ENCODE measurements at regions not wholly inside any gene's neighbourhood (a gene's known extent, or its start where the extent isn't known, plus 50 kb on each side); places are given as distances from the start of the nearest gene placed in this dataset.

- Mint-ChIP-seq H3K4me3 (no peak overlapping the region), H3K36me3 (ENCODE audit: low read depth) (no peaks in the 10 kb centered on the region), H3K27ac (no peak overlapping the region), H3K27me3 (no peaks in the 10 kb centered on the region), H3K9me3 (no peaks in the 10 kb centered on the region), H3K4me1 (ENCODE audit: low read depth) (no peaks in the 10 kb centered on the region)
- intact Hi-C loops (cut with micrococcal nuclease), result no loop called here
Measured at GRCh38 chr9:1454616-1455347, 404.6 kb downstream of the DMRT2 start.

- H3K4me1 Mint-ChIP-seq (ENCODE audit: low read depth), result no peaks in the 10 kb centered on the region
- H3K4me3 Mint-ChIP-seq, result no peak overlapping the region
- H3K9me3 Mint-ChIP-seq, result no peaks in the 10 kb centered on the region
- no peaks in the 10 kb centered on the region for H3K36me3 Mint-ChIP-seq (ENCODE audit: low read depth)
- H3K27ac Mint-ChIP-seq, result no peak overlapping the region
- no peaks in the 10 kb centered on the region for H3K27me3 Mint-ChIP-seq
- intact Hi-C loops (cut with micrococcal nuclease), result no loop called here
Measured at GRCh38 chr9:1455766-1456165, 405.6 kb downstream of the DMRT2 start.

GRCh38 chr9:1456301-1457024 is 406.3 kb downstream of the DMRT2 start:
- no peak overlapping the region for H3K27ac Mint-ChIP-seq
- H3K9me3 Mint-ChIP-seq, result no peaks in the 10 kb centered on the region
- H3K4me1 Mint-ChIP-seq (ENCODE audit: low read depth), result no peaks in the 10 kb centered on the region
- no peak overlapping the region for H3K4me3 Mint-ChIP-seq
- H3K36me3 Mint-ChIP-seq (ENCODE audit: low read depth), result no peaks in the 10 kb centered on the region
- H3K27me3 Mint-ChIP-seq, result no peaks in the 10 kb centered on the region
- intact Hi-C loops (cut with micrococcal nuclease), result no loop called here

GRCh38 chr9:1457460-1457859 is 407.3 kb downstream of the DMRT2 start:
- H3K27ac Mint-ChIP-seq, result no peak overlapping the region
- intact Hi-C loops (cut with micrococcal nuclease), result no loop called here
- no peaks in the 10 kb centered on the region for H3K27me3 Mint-ChIP-seq
- no peak overlapping the region for H3K4me3 Mint-ChIP-seq
- no peaks in the 10 kb centered on the region for H3K36me3 Mint-ChIP-seq (ENCODE audit: low read depth)
- no peaks in the 10 kb centered on the region for H3K4me1 Mint-ChIP-seq (ENCODE audit: low read depth)
- no peaks in the 10 kb centered on the region for H3K9me3 Mint-ChIP-seq

GRCh38 chr9:1458503-1458902 is 408.3 kb downstream of the DMRT2 start:
- H3K27me3 Mint-ChIP-seq, result no peaks in the 10 kb centered on the region
- intact Hi-C loops (cut with micrococcal nuclease), result no loop called here
- no peaks in the 10 kb centered on the region for H3K9me3 Mint-ChIP-seq
- H3K36me3 Mint-ChIP-seq (ENCODE audit: low read depth), result no peaks in the 10 kb centered on the region
- H3K27ac Mint-ChIP-seq, result no peak overlapping the region
- no peaks in the 10 kb centered on the region for H3K4me1 Mint-ChIP-seq (ENCODE audit: low read depth)
- no peak overlapping the region for H3K4me3 Mint-ChIP-seq

GRCh38 chr9:1460143-1460769 is 410.1 kb downstream of the DMRT2 start:
- intact Hi-C loops (cut with micrococcal nuclease), result no loop called here
- Mint-ChIP-seq H3K4me1 (ENCODE audit: low read depth) (no peaks in the 10 kb centered on the region), H3K36me3 (ENCODE audit: low read depth) (no peaks in the 10 kb centered on the region), H3K9me3 (no peaks in the 10 kb centered on the region), H3K27ac (no peak overlapping the region), H3K4me3 (no peak overlapping the region), H3K27me3 (no peaks in the 10 kb centered on the region)

- Mint-ChIP-seq H3K4me1 (ENCODE audit: low read depth) (no peaks in the 10 kb centered on the region), H3K4me3 (no peak overlapping the region), H3K36me3 (ENCODE audit: low read depth) (no peaks in the 10 kb centered on the region), H3K9me3 (no peaks in the 10 kb centered on the region), H3K27me3 (no peaks in the 10 kb centered on the region), H3K27ac (no peak overlapping the region)
- intact Hi-C loops (cut with micrococcal nuclease), result no loop called here
Measured at GRCh38 chr9:1461812-1462211, 411.7 kb downstream of the DMRT2 start.

GRCh38 chr9:1462626-1463308 is 412.6 kb downstream of the DMRT2 start:
- H3K4me3 Mint-ChIP-seq, result no peak overlapping the region
- intact Hi-C loops (cut with micrococcal nuclease), result no loop called here
- no peaks in the 10 kb centered on the region for H3K9me3 Mint-ChIP-seq
- H3K27me3 Mint-ChIP-seq, result no peaks in the 10 kb centered on the region
- no peaks in the 10 kb centered on the region for H3K4me1 Mint-ChIP-seq (ENCODE audit: low read depth)
- no peaks in the 10 kb centered on the region for H3K36me3 Mint-ChIP-seq (ENCODE audit: low read depth)
- H3K27ac Mint-ChIP-seq, result no peak overlapping the region

GRCh38 chr9:1469996-1470395 is 419.8 kb downstream of the DMRT2 start:
- H3K4me1 Mint-ChIP-seq (ENCODE audit: low read depth), result no peaks in the 10 kb centered on the region
- H3K27ac Mint-ChIP-seq, result no peak overlapping the region
- no peak overlapping the region for H3K4me3 Mint-ChIP-seq
- no peaks in the 10 kb centered on the region for H3K9me3 Mint-ChIP-seq
- no peaks in the 10 kb centered on the region for H3K27me3 Mint-ChIP-seq
- intact Hi-C loops (cut with micrococcal nuclease), result no loop called here
- no peaks in the 10 kb centered on the region for H3K36me3 Mint-ChIP-seq (ENCODE audit: low read depth)

GRCh38 chr9:1473956-1474634 is 423.9 kb downstream of the DMRT2 start:
- Mint-ChIP-seq H3K4me1 (ENCODE audit: low read depth) (no peaks in the 10 kb centered on the region), H3K27ac (no peak overlapping the region), H3K36me3 (ENCODE audit: low read depth) (no peaks in the 10 kb centered on the region), H3K4me3 (no peak overlapping the region), H3K9me3 (peaks cover 15% of the 10 kb centered on the region), H3K27me3 (no peaks in the 10 kb centered on the region)
- intact Hi-C loops (cut with micrococcal nuclease), result no loop called here

- no peak overlapping the region for H3K27ac Mint-ChIP-seq
- H3K4me1 Mint-ChIP-seq (ENCODE audit: low read depth), result no peaks in the 10 kb centered on the region
- intact Hi-C loops (cut with micrococcal nuclease), result no loop called here
- peaks cover 15% of the 10 kb centered on the region for H3K9me3 Mint-ChIP-seq
- H3K27me3 Mint-ChIP-seq, result no peaks in the 10 kb centered on the region
- no peak overlapping the region for H3K4me3 Mint-ChIP-seq
- H3K36me3 Mint-ChIP-seq (ENCODE audit: low read depth), result no peaks in the 10 kb centered on the region
Measured at GRCh38 chr9:1474671-1475070, 424.5 kb downstream of the DMRT2 start.

GRCh38 chr9:1490341-1491232 is 440.4 kb downstream of the DMRT2 start:
- Mint-ChIP-seq H3K27me3 (no peaks in the 10 kb centered on the region), H3K27ac (no peak overlapping the region), H3K4me1 (ENCODE audit: low read depth) (no peaks in the 10 kb centered on the region), H3K36me3 (ENCODE audit: low read depth) (no peaks in the 10 kb centered on the region), H3K4me3 (no peak overlapping the region), H3K9me3 (peaks cover 9% of the 10 kb centered on the region)
- intact Hi-C loops (cut with micrococcal nuclease), result loop anchor here (5.0 kb wide), 1 partner anchor 52 kb away; no protein-coding TSS in a partner anchor

GRCh38 chr9:1492156-1492555 is 442.0 kb downstream of the DMRT2 start:
- Mint-ChIP-seq H3K4me1 (ENCODE audit: low read depth) (no peaks in the 10 kb centered on the region), H3K27me3 (no peaks in the 10 kb centered on the region), H3K27ac (no peak overlapping the region), H3K36me3 (ENCODE audit: low read depth) (no peaks in the 10 kb centered on the region), H3K4me3 (no peak overlapping the region), H3K9me3 (peaks cover 9% of the 10 kb centered on the region)
- intact Hi-C loops (cut with micrococcal nuclease), result loop anchor here (5.0 kb wide), 1 partner anchor 50 kb away; no protein-coding TSS in a partner anchor
